AG04450 (cell line): ENCODE measurements at regions not wholly inside any gene's neighbourhood (a gene's known extent, or its start where the extent isn't known, plus 50 kb on each side); places are given as distances from the start of the nearest gene placed in this dataset.
"Not testable (repeated sequence)": the region's sequence is repeated elsewhere in the genome, so short reads cannot be mapped to it uniquely, and the experiment has no call there.

ENCODE experiments used
- CTCF ChIA-PET: fragments of 300-600, 350-600 bp; formaldehyde crosslinking; extraction: SDS; loops from one replicate; lab custom pipeline; 2022; ENCODE audit warnings: antibody characterized with exemption, inconsistent platforms; lab: Charles Lee
- POLR2A ChIA-PET: fragments of 350-600 bp; formaldehyde crosslinking; extraction: SDS; loops from one replicate; lab custom pipeline; 2021; ENCODE audit warnings: antibody characterized with exemption, inconsistent platforms; lab: Yijun Ruan, JAX
- DNase-seq: peaks from one replicate; pipeline ENCODE4 v3.0.0-alpha.2; 2011; ENCODE audit warnings: low read depth, low spot score
- H3K27ac ChIP-seq: one replicate; pipeline ENCODE4 v1.5.1; 2012; ENCODE audit warnings: low read depth, low read length, control low read depth
- H3K27me3 ChIP-seq: one replicate; pipeline ENCODE4 v1.6.0; 2012; ENCODE audit warnings: low read length; ENCODE audit not compliant: control insufficient read depth, insufficient read depth
- H3K4me3 ChIP-seq: 2 replicates; pipeline ENCODE4 v1.5.1; 2011; ENCODE audit warnings: mild to moderate bottlenecking, low read depth, low read length, control low read depth
- H3K9me3 ChIP-seq: 2 replicates; pipeline ENCODE4 v1.5.1; 2012; ENCODE audit warnings: low read length; ENCODE audit not compliant: control insufficient read depth, insufficient read depth
- CTCF ChIP-seq: IDR thresholded peaks from 2 replicates; pipeline ENCODE4 v1.5.1; 2011; ENCODE audit warnings: low read depth, low read length, control low read depth, inconsistent platforms

- no peak for TF ChIP-seq CTCF
- peaks cover 27% of the 10 kb centered on the region; the same call in 1 of the 2 replicates for H3K9me3 ChIP-seq
- H3K27me3 ChIP-seq = no peaks in the 10 kb centered on the region
- H3K27ac ChIP-seq = no peak overlapping the region
- no peak for DNase-seq
- CTCF ChIA-PET = no interaction called here
- H3K4me3 ChIP-seq = no peak overlapping the region
- POLR2A ChIA-PET = no interaction called here
These were observed 530.8 kb downstream of the ADCYAP1 start for GRCh38 chr18:1435487-1435886.

- no peak for TF ChIP-seq CTCF
- no peaks in the 10 kb centered on the region for H3K27me3 ChIP-seq
- ChIA-PET POLR2A (no interaction called here), CTCF (no interaction called here)
- peaks cover 27% of the 10 kb centered on the region; the same call in 1 of the 2 replicates for H3K9me3 ChIP-seq
- DNase-seq = no peak
- no peak overlapping the region for H3K27ac ChIP-seq
- H3K4me3 ChIP-seq = no peak overlapping the region
These were observed 531.5 kb downstream of the ADCYAP1 start for GRCh38 chr18:1436199-1436598.

GRCh38 chr18:1438458-1438910 is 533.8 kb downstream of the ADCYAP1 start:
- ChIA-PET POLR2A (no interaction called here), CTCF (no interaction called here)
- Histone ChIP-seq H3K4me3 (no peak overlapping the region), H3K27me3 (no peaks in the 10 kb centered on the region), H3K9me3 (peaks cover 24% of the 10 kb centered on the region; the same call in 1 of the 2 replicates), H3K27ac (no peak overlapping the region)
- TF ChIP-seq CTCF = no peak
- no peak for DNase-seq

GRCh38 chr18:1438967-1439366 is 534.3 kb downstream of the ADCYAP1 start:
- no peak for DNase-seq
- no peak overlapping the region for H3K27ac ChIP-seq
- POLR2A ChIA-PET = no interaction called here
- H3K27me3 ChIP-seq = no peaks in the 10 kb centered on the region
- no peak overlapping the region for H3K4me3 ChIP-seq
- H3K9me3 ChIP-seq = peaks cover 24% of the 10 kb centered on the region; the same call in 1 of the 2 replicates
- TF ChIP-seq CTCF = no peak
- CTCF ChIA-PET = no interaction called here

- H3K4me3 ChIP-seq, H3K27me3 ChIP-seq, H3K27ac ChIP-seq, DNase-seq, POLR2A ChIA-PET, CTCF ChIA-PET: not testable (repeated sequence)
- peaks cover 11% of the 10 kb centered on the region; the same call in 1 of the 2 replicates for H3K9me3 ChIP-seq
These were observed 539.4 kb downstream of the ADCYAP1 start for GRCh38 chr18:1444062-1444461.
